ENCODE measurements at regions not wholly inside any gene's neighbourhood (a gene's known extent, or its start where the extent isn't known, plus 50 kb on each side); places are given as distances from the start of the nearest gene placed in this dataset.

DNA sequence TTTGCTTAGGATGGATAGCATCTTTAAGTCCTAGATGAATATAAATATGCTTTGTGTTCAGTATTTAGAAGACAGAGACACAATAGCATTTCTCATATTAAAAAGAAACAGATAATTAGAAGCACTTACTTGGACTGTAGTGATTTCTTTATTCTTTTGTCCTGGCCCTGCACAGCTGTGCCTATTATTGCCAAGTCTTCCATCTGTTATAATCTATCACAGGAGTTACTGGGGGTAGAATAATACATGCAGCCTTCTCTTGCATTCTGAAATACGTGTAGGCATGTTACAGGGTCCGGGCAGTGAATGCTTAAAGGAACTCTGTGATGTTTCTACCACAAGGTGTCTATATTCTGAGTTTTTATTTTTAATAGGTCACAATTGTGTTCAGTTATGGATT is 461.5 kb upstream of the COBL start:
- H3K4me3 ChIP-seq (ENCODE audit: low read depth, low read length, poor library complexity, severe bottlenecking), result no peak overlapping the region
- H3K4me2 ChIP-seq (ENCODE audit: low read length), result no peak overlapping the region
- H3F3A ChIP-seq (ENCODE audit: insufficient read depth, low read length), result no peaks in the 10 kb centered on the region
- no peaks in the 10 kb centered on the region for H3K36me3 ChIP-seq (ENCODE audit: insufficient read depth, low read length)
- no peaks in the 10 kb centered on the region for H3K9me2 ChIP-seq (ENCODE audit: low read depth, low read length)
- no peak overlapping the region for H3K9ac ChIP-seq (ENCODE audit: low read length)
- peak overlapping the region; percentile 38 for H2AFZ ChIP-seq (ENCODE audit: low read length)
- H3K79me2 ChIP-seq (ENCODE audit: insufficient read depth, low read length), result no peaks in the 10 kb centered on the region
- no peaks in the 10 kb centered on the region for H3K9me3 ChIP-seq (ENCODE audit: low read length)
- H3K27ac ChIP-seq (ENCODE audit: low read depth, low read length, poor library complexity, severe bottlenecking), result no peak overlapping the region
- H4K20me1 ChIP-seq (ENCODE audit: insufficient read depth, low read length), result no peaks in the 10 kb centered on the region
- TF ChIP-seq, protein P1, sequence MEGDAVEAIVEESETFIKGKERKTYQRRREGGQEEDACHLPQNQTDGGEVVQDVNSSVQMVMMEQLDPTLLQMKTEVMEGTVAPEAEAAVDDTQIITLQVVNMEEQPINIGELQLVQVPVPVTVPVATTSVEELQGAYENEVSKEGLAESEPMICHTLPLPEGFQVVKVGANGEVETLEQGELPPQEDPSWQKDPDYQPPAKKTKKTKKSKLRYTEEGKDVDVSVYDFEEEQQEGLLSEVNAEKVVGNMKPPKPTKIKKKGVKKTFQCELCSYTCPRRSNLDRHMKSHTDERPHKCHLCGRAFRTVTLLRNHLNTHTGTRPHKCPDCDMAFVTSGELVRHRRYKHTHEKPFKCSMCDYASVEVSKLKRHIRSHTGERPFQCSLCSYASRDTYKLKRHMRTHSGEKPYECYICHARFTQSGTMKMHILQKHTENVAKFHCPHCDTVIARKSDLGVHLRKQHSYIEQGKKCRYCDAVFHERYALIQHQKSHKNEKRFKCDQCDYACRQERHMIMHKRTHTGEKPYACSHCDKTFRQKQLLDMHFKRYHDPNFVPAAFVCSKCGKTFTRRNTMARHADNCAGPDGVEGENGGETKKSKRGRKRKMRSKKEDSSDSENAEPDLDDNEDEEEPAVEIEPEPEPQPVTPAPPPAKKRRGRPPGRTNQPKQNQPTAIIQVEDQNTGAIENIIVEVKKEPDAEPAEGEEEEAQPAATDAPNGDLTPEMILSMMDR (IDR thresholded peaks at IDR 0.05; ENCODE audit: low read length), result no peak
- no peak for TF ChIP-seq EZH2 (IDR thresholded peaks at IDR 0.05; ENCODE audit: borderline replicate concordance, low read length)
- peaks cover 29% of the 10 kb centered on the region for H3K4me1 ChIP-seq (ENCODE audit: insufficient read depth, low read length, severe bottlenecking)
- H3K27me3 ChIP-seq (ENCODE audit: insufficient read depth, low read length), result no peaks in the 10 kb centered on the region

DNA sequence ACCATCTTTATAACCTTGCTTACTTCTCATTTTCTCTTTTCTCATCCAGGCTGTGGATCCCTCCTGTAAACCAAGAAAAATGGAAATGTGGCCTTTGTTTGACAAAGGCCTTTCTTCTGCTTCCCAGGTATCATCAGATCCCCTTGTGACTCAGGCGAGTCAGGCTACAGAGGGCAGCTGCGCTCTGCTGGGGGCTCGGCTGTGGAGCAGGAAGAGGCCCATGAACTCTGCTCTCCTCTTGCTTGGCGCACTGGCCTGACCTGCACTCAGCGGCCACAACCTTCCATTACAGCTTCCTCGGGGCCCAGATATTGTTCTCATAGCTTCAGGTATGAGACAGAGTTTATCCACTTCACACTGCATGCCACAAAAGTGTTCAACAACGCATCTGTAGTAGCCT is 457.6 kb upstream of the COBL start:
- Histone ChIP-seq H3K36me3 (ENCODE audit: insufficient read depth, low read length) (no peaks in the 10 kb centered on the region), H3K9me3 (ENCODE audit: low read length) (no peaks in the 10 kb centered on the region), H3K4me1 (ENCODE audit: insufficient read depth, low read length, severe bottlenecking) (peaks cover 50% of the 10 kb centered on the region), H3K27ac (ENCODE audit: low read depth, low read length, poor library complexity, severe bottlenecking) (no peak overlapping the region), H3K27me3 (ENCODE audit: insufficient read depth, low read length) (no peaks in the 10 kb centered on the region), H4K20me1 (ENCODE audit: insufficient read depth, low read length) (no peaks in the 10 kb centered on the region), H3K4me3 (ENCODE audit: low read depth, low read length, poor library complexity, severe bottlenecking) (no peak overlapping the region), H3K4me2 (ENCODE audit: low read length) (peak overlapping the region; percentile 15; the same call in 1 of the 2 replicates), H3K9me2 (ENCODE audit: low read depth, low read length) (no peaks in the 10 kb centered on the region), H3K9ac (ENCODE audit: low read length) (no peak overlapping the region; the same call in 1 of the 2 replicates), H3F3A (ENCODE audit: insufficient read depth, low read length) (no peaks in the 10 kb centered on the region), H3K79me2 (ENCODE audit: insufficient read depth, low read length) (no peaks in the 10 kb centered on the region), H2AFZ (ENCODE audit: low read length) (peak overlapping the region; percentile 32; the same call in 1 of the 2 replicates)
- TF ChIP-seq, protein P1 (IDR thresholded peaks at IDR 0.05; ENCODE audit: low read length), result no peak

DNA sequence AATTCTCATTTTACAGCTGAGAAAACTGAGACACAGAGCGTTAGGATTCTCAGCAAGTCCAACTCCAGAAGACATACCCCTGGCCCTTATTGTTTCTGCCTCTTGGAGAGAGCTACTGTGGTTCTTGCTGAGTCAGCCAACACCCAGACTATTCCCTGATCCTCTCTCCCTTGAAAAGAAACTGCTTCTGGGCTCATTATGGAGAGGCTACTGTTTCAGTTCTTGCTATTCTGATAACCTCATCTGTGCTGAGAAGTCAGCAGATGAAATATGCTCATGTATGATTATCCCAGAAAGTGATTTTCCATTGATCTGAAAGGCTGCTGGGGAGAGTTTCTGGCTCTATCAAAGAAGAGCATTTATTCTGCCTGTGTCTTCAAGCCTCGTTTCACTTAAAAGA is 455.6 kb upstream of the COBL start:
- no peaks in the 10 kb centered on the region for H3K36me3 ChIP-seq (ENCODE audit: insufficient read depth, low read length)
- no peaks in the 10 kb centered on the region for H4K20me1 ChIP-seq (ENCODE audit: insufficient read depth, low read length)
- no peak overlapping the region for H2AFZ ChIP-seq (ENCODE audit: low read length)
- no peak for TF ChIP-seq EZH2 (IDR thresholded peaks at IDR 0.05; ENCODE audit: borderline replicate concordance, low read length)
- TF ChIP-seq, protein P1 (IDR thresholded peaks at IDR 0.05; ENCODE audit: low read length), result no peak
- no peaks in the 10 kb centered on the region for H3K9me3 ChIP-seq (ENCODE audit: low read length)
- H3K79me2 ChIP-seq (ENCODE audit: insufficient read depth, low read length), result no peaks in the 10 kb centered on the region
- H3K9me2 ChIP-seq (ENCODE audit: low read depth, low read length), result no peaks in the 10 kb centered on the region
- H3F3A ChIP-seq (ENCODE audit: insufficient read depth, low read length), result no peaks in the 10 kb centered on the region
- peaks cover 58% of the 10 kb centered on the region for H3K4me1 ChIP-seq (ENCODE audit: insufficient read depth, low read length, severe bottlenecking)
- H3K9ac ChIP-seq (ENCODE audit: low read length), result no peak overlapping the region
- no peak overlapping the region for H3K27ac ChIP-seq (ENCODE audit: low read depth, low read length, poor library complexity, severe bottlenecking)
- no peak overlapping the region for H3K4me3 ChIP-seq (ENCODE audit: low read depth, low read length, poor library complexity, severe bottlenecking)
- H3K27me3 ChIP-seq (ENCODE audit: insufficient read depth, low read length), result no peaks in the 10 kb centered on the region
- no peak overlapping the region for H3K4me2 ChIP-seq (ENCODE audit: low read length)

All from OCI-LY1 (cell line).